ENCODE measurements at regions not wholly inside any gene's neighbourhood (a gene's known extent, or its start where the extent isn't known, plus 50 kb on each side); places are given as distances from the start of the nearest gene placed in this dataset.

DNA sequence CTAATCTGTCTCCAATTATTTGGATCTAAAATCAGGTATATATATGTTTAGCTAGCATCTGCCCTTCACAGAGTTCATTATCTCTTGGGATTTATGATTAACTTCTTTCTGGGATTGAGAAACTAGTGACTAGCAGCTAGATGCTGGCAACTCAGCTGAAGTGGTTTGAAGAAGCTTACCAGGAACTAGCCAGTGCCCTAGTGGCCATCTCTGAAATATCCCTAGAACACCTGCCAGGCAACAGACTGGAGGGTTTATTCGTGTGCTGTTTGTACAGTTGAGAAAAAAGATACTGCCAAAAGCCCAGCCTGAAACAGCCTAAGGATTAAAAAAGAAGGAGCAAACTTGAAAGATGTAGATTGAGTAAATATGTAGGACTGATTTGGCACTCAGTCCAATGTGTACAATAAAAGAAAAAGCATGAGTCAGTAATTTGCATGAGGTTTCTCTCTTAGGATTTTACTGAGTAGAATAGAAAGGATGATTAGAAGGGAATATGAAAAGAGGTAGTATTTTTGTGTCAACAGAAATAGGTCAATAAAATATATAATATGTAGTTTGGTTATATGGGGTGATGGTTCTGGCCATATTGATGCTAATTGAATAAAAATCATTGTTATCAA lies 1144.6 kb upstream of the ADGRL2 start:
- Histone ChIP-seq H3K4me1 (no peaks in the 10 kb centered on the region), H3K9me3 (replicated peaks) (no peaks in the 10 kb centered on the region), H3K4me3 (no peak overlapping the region), H3K36me3 (no peaks in the 10 kb centered on the region), H3K27me3 (ENCODE audit: low read depth) (no peaks in the 10 kb centered on the region), H3K27ac (replicated peaks) (no peak overlapping the region)
- DNase-seq, result no peak
- intact Hi-C loops (cut with micrococcal nuclease), result no loop called here
- TF ChIP-seq, protein P1, sequence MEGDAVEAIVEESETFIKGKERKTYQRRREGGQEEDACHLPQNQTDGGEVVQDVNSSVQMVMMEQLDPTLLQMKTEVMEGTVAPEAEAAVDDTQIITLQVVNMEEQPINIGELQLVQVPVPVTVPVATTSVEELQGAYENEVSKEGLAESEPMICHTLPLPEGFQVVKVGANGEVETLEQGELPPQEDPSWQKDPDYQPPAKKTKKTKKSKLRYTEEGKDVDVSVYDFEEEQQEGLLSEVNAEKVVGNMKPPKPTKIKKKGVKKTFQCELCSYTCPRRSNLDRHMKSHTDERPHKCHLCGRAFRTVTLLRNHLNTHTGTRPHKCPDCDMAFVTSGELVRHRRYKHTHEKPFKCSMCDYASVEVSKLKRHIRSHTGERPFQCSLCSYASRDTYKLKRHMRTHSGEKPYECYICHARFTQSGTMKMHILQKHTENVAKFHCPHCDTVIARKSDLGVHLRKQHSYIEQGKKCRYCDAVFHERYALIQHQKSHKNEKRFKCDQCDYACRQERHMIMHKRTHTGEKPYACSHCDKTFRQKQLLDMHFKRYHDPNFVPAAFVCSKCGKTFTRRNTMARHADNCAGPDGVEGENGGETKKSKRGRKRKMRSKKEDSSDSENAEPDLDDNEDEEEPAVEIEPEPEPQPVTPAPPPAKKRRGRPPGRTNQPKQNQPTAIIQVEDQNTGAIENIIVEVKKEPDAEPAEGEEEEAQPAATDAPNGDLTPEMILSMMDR (IDR thresholded peaks at IDR 0.05; ENCODE audit: borderline replicate concordance), result no peak

DNA sequence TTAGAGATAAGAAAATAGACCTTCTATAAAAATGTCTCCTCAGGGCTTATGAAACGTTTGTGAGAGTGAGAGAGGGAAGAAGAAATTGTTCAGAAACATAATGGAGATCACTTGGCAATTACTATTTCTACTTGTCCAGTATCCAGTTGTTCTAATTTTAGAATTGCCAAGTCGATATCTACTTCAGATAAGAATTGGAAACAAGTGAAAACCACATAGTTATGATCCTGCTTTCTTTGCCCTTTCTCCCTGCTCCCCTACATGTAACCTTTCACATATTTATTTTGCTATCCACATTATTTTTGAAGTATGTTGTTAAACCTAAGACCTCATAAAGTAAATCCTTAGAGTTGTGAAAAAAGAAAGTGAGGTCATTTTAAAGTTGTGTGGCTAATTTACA lies 1154.7 kb upstream of the ADGRL2 start:
- intact Hi-C loops (cut with micrococcal nuclease), result no loop called here
- no peak for DNase-seq
- Histone ChIP-seq H3K4me1 (no peaks in the 10 kb centered on the region), H3K36me3 (no peaks in the 10 kb centered on the region), H3K4me3 (no peak overlapping the region), H3K27ac (replicated peaks) (no peak overlapping the region), H3K9me3 (replicated peaks) (no peaks in the 10 kb centered on the region), H3K27me3 (ENCODE audit: low read depth) (no peaks in the 10 kb centered on the region)
- TF ChIP-seq, protein P1 (IDR thresholded peaks at IDR 0.05; ENCODE audit: borderline replicate concordance), result no peak

DNA sequence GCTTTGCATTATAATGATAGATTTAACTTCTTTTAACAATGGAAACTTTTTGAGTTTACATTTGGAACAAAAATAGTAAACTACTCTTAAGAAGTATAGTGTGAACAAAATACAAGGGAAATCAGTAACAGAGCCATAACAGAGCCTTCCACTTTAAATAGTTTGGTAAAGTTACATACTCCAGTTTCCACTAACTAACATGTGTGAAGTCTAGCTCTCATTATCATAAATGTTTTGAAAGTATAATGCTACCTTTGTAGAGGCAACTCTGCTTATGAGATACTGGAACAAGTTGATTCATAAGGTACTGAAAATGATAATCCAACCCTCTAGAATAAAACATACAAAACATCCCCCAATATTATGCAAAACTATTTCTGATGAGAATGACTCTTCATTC lies 1155.1 kb upstream of the ADGRL2 start:
- H3K9me3 ChIP-seq (replicated peaks), result no peaks in the 10 kb centered on the region
- H3K4me3 ChIP-seq, result no peak overlapping the region
- intact Hi-C loops (cut with micrococcal nuclease), result no loop called here
- H3K27me3 ChIP-seq (ENCODE audit: low read depth), result no peaks in the 10 kb centered on the region
- no peaks in the 10 kb centered on the region for H3K36me3 ChIP-seq
- H3K27ac ChIP-seq (replicated peaks), result no peak overlapping the region
- no peaks in the 10 kb centered on the region for H3K4me1 ChIP-seq
- no peak for DNase-seq
- TF ChIP-seq, protein P1 (IDR thresholded peaks at IDR 0.05; ENCODE audit: borderline replicate concordance), result no peak

DNA sequence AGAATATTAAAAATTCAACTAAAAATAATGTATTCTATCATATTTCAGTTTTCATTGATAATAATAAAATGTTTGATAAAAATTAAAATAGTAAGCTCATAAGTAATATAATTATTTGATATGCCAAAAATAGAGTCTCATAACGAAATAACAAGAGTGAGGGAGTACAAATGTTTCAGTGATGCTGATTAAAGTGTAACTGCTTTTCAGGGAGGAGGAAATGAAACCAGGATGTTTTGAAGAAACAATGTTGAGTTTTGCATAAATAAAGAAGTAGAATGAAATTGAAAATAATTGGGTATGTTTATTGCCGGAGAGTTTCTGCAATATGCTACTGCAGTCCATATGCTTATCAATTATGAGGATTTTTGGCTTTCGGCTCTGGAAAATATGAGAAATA lies 1159.8 kb upstream of the ADGRL2 start:
- Histone ChIP-seq H3K27ac (replicated peaks) (no peak overlapping the region), H3K4me1 (no peaks in the 10 kb centered on the region), H3K27me3 (ENCODE audit: low read depth) (no peaks in the 10 kb centered on the region), H3K36me3 (no peaks in the 10 kb centered on the region), H3K9me3 (replicated peaks) (no peaks in the 10 kb centered on the region), H3K4me3 (no peak overlapping the region)
- TF ChIP-seq, protein P1 (IDR thresholded peaks at IDR 0.05; ENCODE audit: borderline replicate concordance), result no peak
- intact Hi-C loops (cut with micrococcal nuclease), result no loop called here
- no peak for DNase-seq

DNA sequence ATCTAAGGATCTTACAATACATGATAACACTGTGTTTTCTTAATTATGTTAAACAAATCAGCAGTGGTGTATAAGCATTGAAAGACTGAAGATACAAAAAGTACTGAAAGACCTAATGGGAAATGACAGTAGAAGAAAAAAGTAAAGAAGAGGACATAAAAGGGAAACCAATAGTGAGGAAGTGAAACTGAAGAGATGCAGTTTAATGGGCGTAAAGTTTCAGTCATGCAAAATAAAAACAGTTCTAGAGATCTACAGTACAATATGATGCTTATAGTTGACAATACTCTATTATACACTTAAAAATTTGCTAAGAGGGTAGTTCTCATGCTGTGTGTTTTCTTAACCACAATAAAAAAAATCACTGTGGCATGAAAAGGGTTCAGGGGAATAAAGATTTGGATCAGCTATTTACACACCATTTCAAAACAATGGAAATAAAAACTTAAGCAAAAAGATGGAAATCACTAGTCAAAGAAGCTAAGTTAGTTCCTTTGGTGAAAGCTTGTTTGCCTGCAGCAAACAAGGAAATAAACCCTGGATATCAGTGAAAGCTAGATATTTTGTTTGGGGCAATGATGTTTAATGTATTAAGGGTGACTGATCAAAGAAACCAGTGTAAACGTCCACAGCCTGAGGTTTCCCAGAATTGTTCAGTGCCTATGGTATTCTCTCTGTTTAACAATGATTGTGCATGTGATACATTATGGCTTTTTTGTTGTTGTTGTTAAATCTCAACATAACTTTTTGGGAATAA lies 1160.8 kb upstream of the ADGRL2 start:
- no peaks in the 10 kb centered on the region for H3K36me3 ChIP-seq
- DNase-seq, result no peak
- intact Hi-C loops (cut with micrococcal nuclease), result no loop called here
- H3K9me3 ChIP-seq (replicated peaks), result no peaks in the 10 kb centered on the region
- no peaks in the 10 kb centered on the region for H3K27me3 ChIP-seq (ENCODE audit: low read depth)
- H3K27ac ChIP-seq (replicated peaks), result no peak overlapping the region
- no peak overlapping the region for H3K4me3 ChIP-seq
- TF ChIP-seq, protein P1 (IDR thresholded peaks at IDR 0.05; ENCODE audit: borderline replicate concordance), result no peak
- H3K4me1 ChIP-seq, result no peaks in the 10 kb centered on the region
